ENCODE measurements at regions not wholly inside any gene's neighbourhood (a gene's known extent, or its start where the extent isn't known, plus 50 kb on each side); places are given as distances from the start of the nearest gene placed in this dataset.

DNA sequence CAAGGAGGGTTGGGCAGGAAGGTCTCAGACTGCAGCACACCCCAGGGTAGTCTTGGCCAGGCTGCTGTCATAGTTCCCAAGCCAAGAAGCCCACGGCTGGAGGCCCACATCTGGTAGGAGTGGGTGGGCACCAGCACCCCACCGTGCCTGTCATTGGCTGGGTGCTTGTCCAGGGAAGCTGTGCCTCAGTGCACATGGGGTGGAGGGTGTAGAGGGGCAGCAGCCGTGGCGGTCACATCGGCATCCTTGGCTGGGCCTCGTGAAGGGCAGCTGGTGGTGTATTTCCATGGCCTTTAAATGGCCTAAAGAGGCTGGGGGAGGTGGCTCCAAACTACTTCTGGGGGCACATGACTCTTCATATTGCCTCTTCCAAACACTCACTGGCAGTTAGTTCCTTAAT lies 119.6 kb upstream of the USP24 start:
- TF ChIP-seq, protein P1, sequence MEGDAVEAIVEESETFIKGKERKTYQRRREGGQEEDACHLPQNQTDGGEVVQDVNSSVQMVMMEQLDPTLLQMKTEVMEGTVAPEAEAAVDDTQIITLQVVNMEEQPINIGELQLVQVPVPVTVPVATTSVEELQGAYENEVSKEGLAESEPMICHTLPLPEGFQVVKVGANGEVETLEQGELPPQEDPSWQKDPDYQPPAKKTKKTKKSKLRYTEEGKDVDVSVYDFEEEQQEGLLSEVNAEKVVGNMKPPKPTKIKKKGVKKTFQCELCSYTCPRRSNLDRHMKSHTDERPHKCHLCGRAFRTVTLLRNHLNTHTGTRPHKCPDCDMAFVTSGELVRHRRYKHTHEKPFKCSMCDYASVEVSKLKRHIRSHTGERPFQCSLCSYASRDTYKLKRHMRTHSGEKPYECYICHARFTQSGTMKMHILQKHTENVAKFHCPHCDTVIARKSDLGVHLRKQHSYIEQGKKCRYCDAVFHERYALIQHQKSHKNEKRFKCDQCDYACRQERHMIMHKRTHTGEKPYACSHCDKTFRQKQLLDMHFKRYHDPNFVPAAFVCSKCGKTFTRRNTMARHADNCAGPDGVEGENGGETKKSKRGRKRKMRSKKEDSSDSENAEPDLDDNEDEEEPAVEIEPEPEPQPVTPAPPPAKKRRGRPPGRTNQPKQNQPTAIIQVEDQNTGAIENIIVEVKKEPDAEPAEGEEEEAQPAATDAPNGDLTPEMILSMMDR (IDR thresholded peaks at IDR 0.05 in 2 of 3, conservative IDR thresholded peaks at IDR 0.05 in 1 of 3; ENCODE audit: control insufficient read depth in 2 of 3, extremely low read depth in 1 of 3, insufficient read depth in 1 of 3, low read depth in 3 of 3, low read length in 3 of 3) = no peak
- TF ChIP-seq CREM (IDR thresholded peaks at IDR 0.05; ENCODE audit: low read depth) (no peak), TBL1XR1 (IDR thresholded peaks at IDR 0.05; ENCODE audit: low read depth, low read length) (no peak), CEBPB (IDR thresholded peaks at IDR 0.05; ENCODE audit: borderline replicate concordance in 1 of 2, low read depth in 2 of 2, low read length in 2 of 2) (no peak), EZH2 (IDR thresholded peaks at IDR 0.05; ENCODE audit: borderline replicate concordance, control insufficient read depth, low read depth, low read length) (no peak), POLR2AphosphoS2 (IDR thresholded peaks at IDR 0.05; ENCODE audit: low read depth, low read length) (no peak), SMARCA5 (IDR thresholded peaks at IDR 0.05) (no peak)
- TF ChIP-seq, protein P2, sequence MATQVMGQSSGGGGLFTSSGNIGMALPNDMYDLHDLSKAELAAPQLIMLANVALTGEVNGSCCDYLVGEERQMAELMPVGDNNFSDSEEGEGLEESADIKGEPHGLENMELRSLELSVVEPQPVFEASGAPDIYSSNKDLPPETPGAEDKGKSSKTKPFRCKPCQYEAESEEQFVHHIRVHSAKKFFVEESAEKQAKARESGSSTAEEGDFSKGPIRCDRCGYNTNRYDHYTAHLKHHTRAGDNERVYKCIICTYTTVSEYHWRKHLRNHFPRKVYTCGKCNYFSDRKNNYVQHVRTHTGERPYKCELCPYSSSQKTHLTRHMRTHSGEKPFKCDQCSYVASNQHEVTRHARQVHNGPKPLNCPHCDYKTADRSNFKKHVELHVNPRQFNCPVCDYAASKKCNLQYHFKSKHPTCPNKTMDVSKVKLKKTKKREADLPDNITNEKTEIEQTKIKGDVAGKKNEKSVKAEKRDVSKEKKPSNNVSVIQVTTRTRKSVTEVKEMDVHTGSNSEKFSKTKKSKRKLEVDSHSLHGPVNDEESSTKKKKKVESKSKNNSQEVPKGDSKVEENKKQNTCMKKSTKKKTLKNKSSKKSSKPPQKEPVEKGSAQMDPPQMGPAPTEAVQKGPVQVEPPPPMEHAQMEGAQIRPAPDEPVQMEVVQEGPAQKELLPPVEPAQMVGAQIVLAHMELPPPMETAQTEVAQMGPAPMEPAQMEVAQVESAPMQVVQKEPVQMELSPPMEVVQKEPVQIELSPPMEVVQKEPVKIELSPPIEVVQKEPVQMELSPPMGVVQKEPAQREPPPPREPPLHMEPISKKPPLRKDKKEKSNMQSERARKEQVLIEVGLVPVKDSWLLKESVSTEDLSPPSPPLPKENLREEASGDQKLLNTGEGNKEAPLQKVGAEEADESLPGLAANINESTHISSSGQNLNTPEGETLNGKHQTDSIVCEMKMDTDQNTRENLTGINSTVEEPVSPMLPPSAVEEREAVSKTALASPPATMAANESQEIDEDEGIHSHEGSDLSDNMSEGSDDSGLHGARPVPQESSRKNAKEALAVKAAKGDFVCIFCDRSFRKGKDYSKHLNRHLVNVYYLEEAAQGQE (IDR thresholded peaks at IDR 0.05; ENCODE audit: low read depth, low read length) = no peak
- TF ChIP-seq, protein P3, sequence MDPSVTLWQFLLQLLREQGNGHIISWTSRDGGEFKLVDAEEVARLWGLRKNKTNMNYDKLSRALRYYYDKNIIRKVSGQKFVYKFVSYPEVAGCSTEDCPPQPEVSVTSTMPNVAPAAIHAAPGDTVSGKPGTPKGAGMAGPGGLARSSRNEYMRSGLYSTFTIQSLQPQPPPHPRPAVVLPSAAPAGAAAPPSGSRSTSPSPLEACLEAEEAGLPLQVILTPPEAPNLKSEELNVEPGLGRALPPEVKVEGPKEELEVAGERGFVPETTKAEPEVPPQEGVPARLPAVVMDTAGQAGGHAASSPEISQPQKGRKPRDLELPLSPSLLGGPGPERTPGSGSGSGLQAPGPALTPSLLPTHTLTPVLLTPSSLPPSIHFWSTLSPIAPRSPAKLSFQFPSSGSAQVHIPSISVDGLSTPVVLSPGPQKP (IDR thresholded peaks at IDR 0.05; ENCODE audit: low read depth, low read length) = no peak
